A673 (cell line): ENCODE measurements at regions not wholly inside any gene's neighbourhood (a gene's known extent, or its start where the extent isn't known, plus 50 kb on each side); places are given as distances from the start of the nearest gene placed in this dataset.

Source experiments
- CTCF ChIP-seq: fragments of 300-800, 200-600 bp; sonication (generic); conservative IDR thresholded peaks from 2 replicates; pipeline ENCODE4 v1.5.1; 2017; ENCODE audit warnings: low read depth, mild to moderate bottlenecking, antibody characterized with exemption, low read length, moderate library complexity, mixed read lengths
- EZH2 ChIP-seq: fragments of 200-600 bp; sonication (generic); IDR thresholded peaks from 2 replicates; pipeline ENCODE4 v1.6.1; 2017; ENCODE audit warnings: borderline replicate concordance, low read depth, mild to moderate bottlenecking, mixed read lengths, antibody characterized with exemption, low read length; ENCODE audit not compliant: poor library complexity, severe bottlenecking

GRCh38 chr12:124152731-124153130 is 142.2 kb upstream of the RFLNA start:
- TF ChIP-seq CTCF (no peak), EZH2 (no peak)
